GM12865 (cell line): ENCODE measurements at regions not wholly inside any gene's neighbourhood (a gene's known extent, or its start where the extent isn't known, plus 50 kb on each side); places are given as distances from the start of the nearest gene placed in this dataset.

ENCODE experiments used
- DNase-seq: peaks from one replicate; pipeline ENCODE4 v3.0.0; 2010; ENCODE audit warnings: low read depth
- H3K4me3 ChIP-seq: 2 replicates; pipeline ENCODE4 v1.5.1; 2011; ENCODE audit warnings: mild to moderate bottlenecking, low read depth, low read length, control low read depth
- CTCF ChIP-seq: IDR thresholded peaks from 2 replicates; pipeline ENCODE4 v1.5.1; 2011; ENCODE audit warnings: low read length, control low read depth, low read depth, inconsistent platforms; ENCODE audit not compliant: insufficient read depth; ENCODE audit errors: missing control alignments

GRCh38 chrX:69029771-69030170, 135.5 kb downstream of the PJA1 start:
- TF ChIP-seq CTCF, result no peak
- no peak overlapping the region for H3K4me3 ChIP-seq
- no peak for DNase-seq

- TF ChIP-seq CTCF, result no peak
- H3K4me3 ChIP-seq, result no peak overlapping the region
- no peak for DNase-seq
Measured at GRCh38 chrX:69028761-69029120, 136.5 kb downstream of the PJA1 start.

- TF ChIP-seq CTCF, result no peak
- no peak overlapping the region for H3K4me3 ChIP-seq
- DNase-seq, result peak; percentile 68
Measured at GRCh38 chrX:69028006-69028760, 137.1 kb downstream of the PJA1 start.

- no peak overlapping the region for H3K4me3 ChIP-seq
- TF ChIP-seq CTCF, result no peak
- peak; percentile 46 for DNase-seq
Measured at GRCh38 chrX:69027181-69028005, 137.9 kb downstream of the PJA1 start.

GRCh38 chrX:69025802-69026301, 139.4 kb downstream of the PJA1 start:
- no peak for TF ChIP-seq CTCF
- DNase-seq, result no peak
- H3K4me3 ChIP-seq, result no peak overlapping the region

- H3K4me3 ChIP-seq, result no peak overlapping the region
- TF ChIP-seq CTCF, result no peak
- no peak for DNase-seq
Measured at GRCh38 chrX:69024931-69025330, 140.3 kb downstream of the PJA1 start.
